ENCODE measurements at regions not wholly inside any gene's neighbourhood (a gene's known extent, or its start where the extent isn't known, plus 50 kb on each side); places are given as distances from the start of the nearest gene placed in this dataset.

- DNase-seq = no peak
These were observed 271.6 kb downstream of the SYK start for GRCh38 chr9:91073049-91073810.

GRCh38 chr9:91073811-91074771 is 272.5 kb downstream of the SYK start:
- DNase-seq = no peak

- DNase-seq = no peak
These were observed 273.2 kb downstream of the SYK start for GRCh38 chr9:91074866-91075265.

- no peak for DNase-seq
These were observed 273.7 kb downstream of the SYK start for GRCh38 chr9:91075279-91075678.

- no peak for DNase-seq
These were observed 276.2 kb downstream of the SYK start for GRCh38 chr9:91077624-91078368.

GRCh38 chr9:91078369-91078695 is 276.7 kb downstream of the SYK start:
- no peak for DNase-seq

- DNase-seq = no peak
These were observed 279.0 kb downstream of the AUH start for GRCh38 chr9:91082731-91083130.

- no peak for DNase-seq
These were observed 276.7 kb downstream of the AUH start for GRCh38 chr9:91084896-91085516.

GRCh38 chr9:91085517-91086291 is 276.0 kb downstream of the AUH start:
- DNase-seq = no peak

GRCh38 chr9:91086657-91087461 is 274.9 kb downstream of the AUH start:
- no peak for DNase-seq

- DNase-seq = no peak
These were observed 274.3 kb downstream of the AUH start for GRCh38 chr9:91087462-91087759.

- DNase-seq = no peak
These were observed 272.2 kb downstream of the AUH start for GRCh38 chr9:91089405-91090129.

GRCh38 chr9:91090130-91090410 is 271.6 kb downstream of the AUH start:
- no peak for DNase-seq

- no peak for DNase-seq
These were observed 269.5 kb downstream of the AUH start for GRCh38 chr9:91092214-91092613.

- no peak for DNase-seq
These were observed 267.2 kb downstream of the AUH start for GRCh38 chr9:91094324-91095088.

- no peak for DNase-seq
These were observed 263.4 kb downstream of the AUH start for GRCh38 chr9:91098203-91098850.

- DNase-seq = no peak
These were observed 262.3 kb downstream of the AUH start for GRCh38 chr9:91099436-91099835.

GRCh38 chr9:91100878-91101450 is 260.8 kb downstream of the AUH start:
- no peak for DNase-seq

GRCh38 chr9:91101611-91102168 is 260.0 kb downstream of the AUH start:
- no peak for DNase-seq

All from NCI-H2171 treated with DMSO at 0.1 percent for 48 hours (cell line).